ENCODE measurements at regions not wholly inside any gene's neighbourhood (a gene's known extent, or its start where the extent isn't known, plus 50 kb on each side); places are given as distances from the start of the nearest gene placed in this dataset.
"Not testable (repeated sequence)": the region's sequence is repeated elsewhere in the genome, so short reads cannot be mapped to it uniquely, and the experiment has no call there.

DNA sequence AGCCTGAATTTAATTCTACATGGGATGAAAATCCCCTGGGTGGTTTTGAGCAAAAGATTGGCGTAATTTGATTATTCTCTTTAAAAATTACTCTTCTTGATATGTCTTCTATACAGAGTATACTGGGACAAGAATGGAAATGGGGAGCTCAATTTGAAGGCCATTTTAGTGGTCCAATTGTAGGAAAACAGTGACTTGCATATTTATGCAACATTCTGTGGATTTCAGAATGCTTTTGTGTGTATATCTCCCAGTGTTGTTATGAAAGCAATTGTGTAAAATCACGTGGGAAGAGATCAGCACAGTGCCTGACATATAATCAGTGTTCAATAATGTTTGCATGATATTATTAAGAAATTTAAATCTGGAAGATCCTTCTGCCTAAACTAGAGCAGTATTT, 575.9 kb upstream of the PBX1 start:
- Histone ChIP-seq H3K27me3 (replicated peaks in 2 of 5; ENCODE audit: control insufficient read depth in 4 of 5, insufficient read depth in 5 of 5, low read length in 4 of 5) (no peaks in the 10 kb centered on the region), H3K9me3 (ENCODE audit: control extremely low read depth in 1 of 5, control insufficient read depth in 4 of 5, insufficient read depth in 2 of 5, low read depth in 1 of 5, low read length in 4 of 5) (no peaks in the 10 kb centered on the region), H3K4me3 (ENCODE audit: control insufficient read depth in 1 of 7, extremely low read depth in 1 of 7, insufficient read depth in 4 of 7, low read depth in 2 of 7, low read length in 6 of 7) (no peak overlapping the region), H3K36me3 (ENCODE audit: control insufficient read depth in 4 of 4, insufficient read depth in 4 of 4, low read length in 3 of 4) (no peaks in the 10 kb centered on the region), H3K4me1 (ENCODE audit: control extremely low read depth in 1 of 4, control insufficient read depth in 4 of 4, insufficient read depth in 4 of 4, low read length in 3 of 4) (no peaks in the 10 kb centered on the region), H3K27ac (ENCODE audit: insufficient read depth in 1 of 2, low read depth in 1 of 2, low read length in 2 of 2, poor library complexity in 1 of 2, severe bottlenecking in 2 of 2) (no peak overlapping the region)
- ChIA-PET POLR2A (no interaction called here), CTCF (no interaction called here)
- no peak for DNase-seq
- 100% methylated on average over 1 of the region's 2 CpGs for WGBS (ENCODE audit: insufficient coverage)

DNA sequence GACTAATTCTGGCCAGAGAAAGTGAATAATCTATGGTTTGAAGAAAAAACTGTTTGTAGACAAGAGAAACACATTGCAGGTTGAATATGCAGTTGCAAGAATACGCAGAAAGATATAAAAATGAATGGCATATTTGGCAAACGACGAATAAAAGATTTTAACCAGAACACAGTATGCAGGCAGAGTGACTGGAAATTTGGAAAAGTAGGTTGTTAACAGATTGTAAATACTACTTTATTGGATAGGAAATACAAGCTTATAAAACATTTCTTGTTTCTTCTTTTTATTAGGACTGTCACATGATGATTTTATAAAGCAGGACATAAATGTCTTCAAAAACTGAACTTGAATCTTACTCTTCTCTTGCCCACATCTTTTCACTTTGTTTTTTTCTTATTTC, 573.3 kb upstream of the PBX1 start:
- H3K27me3 ChIP-seq (replicated peaks in 2 of 5; ENCODE audit: control insufficient read depth in 4 of 5, insufficient read depth in 5 of 5, low read length in 4 of 5) = no peaks in the 10 kb centered on the region
- ChIA-PET POLR2A (no interaction called here), CTCF (no interaction called here)
- no peaks in the 10 kb centered on the region for H3K36me3 ChIP-seq (ENCODE audit: control insufficient read depth in 4 of 4, insufficient read depth in 4 of 4, low read length in 3 of 4)
- WGBS (ENCODE audit: insufficient coverage) = 100% methylated on average over 1 of the region's 3 CpGs
- DNase-seq = no peak
- H3K4me3 ChIP-seq (ENCODE audit: control insufficient read depth in 1 of 7, extremely low read depth in 1 of 7, insufficient read depth in 4 of 7, low read depth in 2 of 7, low read length in 6 of 7) = no peak overlapping the region
- H3K9me3 ChIP-seq (ENCODE audit: control extremely low read depth in 1 of 5, control insufficient read depth in 4 of 5, insufficient read depth in 2 of 5, low read depth in 1 of 5, low read length in 4 of 5) = no peaks in the 10 kb centered on the region
- H3K27ac ChIP-seq (ENCODE audit: insufficient read depth in 1 of 2, low read depth in 1 of 2, low read length in 2 of 2, poor library complexity in 1 of 2, severe bottlenecking in 2 of 2) = no peak overlapping the region
- no peaks in the 10 kb centered on the region for H3K4me1 ChIP-seq (ENCODE audit: control extremely low read depth in 1 of 4, control insufficient read depth in 4 of 4, insufficient read depth in 4 of 4, low read length in 3 of 4)

DNA sequence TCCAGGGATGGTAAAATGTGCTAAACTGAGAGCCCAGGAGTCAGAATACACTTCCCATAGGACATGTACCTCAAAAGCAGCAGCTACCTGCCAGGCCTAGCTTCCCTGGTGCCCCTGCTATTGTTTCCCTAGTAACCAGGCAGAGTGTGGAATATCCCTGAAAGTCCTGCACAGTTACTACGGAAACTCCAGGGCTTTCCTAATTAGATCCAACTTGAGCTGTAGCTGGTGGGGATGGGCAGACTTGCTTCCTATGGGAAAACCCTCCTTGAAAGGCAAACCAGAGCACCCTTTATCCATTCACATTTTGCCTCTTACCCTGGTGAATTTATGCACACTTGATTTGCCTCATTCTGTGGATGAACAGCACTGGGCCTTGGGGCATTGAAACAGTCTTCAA, 559.9 kb upstream of the PBX1 start:
- H3K9me3 ChIP-seq (ENCODE audit: control extremely low read depth in 1 of 5, control insufficient read depth in 4 of 5, insufficient read depth in 2 of 5, low read depth in 1 of 5, low read length in 4 of 5) = peaks cover 0 to 4% (median 0%) of the 10 kb centered on the region in 5 experiments
- no peaks in the 10 kb centered on the region for H3K4me1 ChIP-seq (ENCODE audit: control extremely low read depth in 1 of 4, control insufficient read depth in 4 of 4, insufficient read depth in 4 of 4, low read length in 3 of 4)
- H3K27ac ChIP-seq (ENCODE audit: insufficient read depth in 1 of 2, low read depth in 1 of 2, low read length in 2 of 2, poor library complexity in 1 of 2, severe bottlenecking in 2 of 2) = no peak overlapping the region
- no CpG with 5 or more reads among the region's 1 CpG for WGBS (ENCODE audit: insufficient coverage)
- POLR2A ChIA-PET = no interaction called here
- no peaks in the 10 kb centered on the region for H3K27me3 ChIP-seq (replicated peaks in 2 of 5; ENCODE audit: control insufficient read depth in 4 of 5, insufficient read depth in 5 of 5, low read length in 4 of 5)
- no peak overlapping the region for H3K4me3 ChIP-seq (ENCODE audit: control insufficient read depth in 1 of 7, extremely low read depth in 1 of 7, insufficient read depth in 4 of 7, low read depth in 2 of 7, low read length in 6 of 7)
- CTCF ChIA-PET = no interaction called here
- DNase-seq = no peak
- H3K36me3 ChIP-seq (ENCODE audit: control insufficient read depth in 4 of 4, insufficient read depth in 4 of 4, low read length in 3 of 4) = no peaks in the 10 kb centered on the region

DNA sequence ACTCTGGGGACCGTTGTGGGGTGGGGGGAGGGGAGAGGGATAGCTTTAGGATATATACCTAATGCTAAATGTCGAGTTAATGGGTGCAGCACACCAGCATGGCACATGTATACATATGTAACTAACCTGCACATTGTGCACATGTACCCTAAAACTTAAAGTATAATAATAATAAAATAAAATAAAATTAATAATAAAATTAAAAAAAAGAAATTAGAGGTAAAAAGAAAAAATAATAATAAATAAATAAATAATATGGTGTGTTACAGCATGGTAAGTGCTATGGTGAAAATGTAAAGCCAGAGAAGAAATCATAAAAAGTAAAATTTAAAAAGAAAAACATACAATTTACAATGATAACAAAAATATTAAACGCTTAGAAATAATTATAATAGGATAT, 552.8 kb upstream of the PBX1 start:
- H3K4me3 ChIP-seq (ENCODE audit: control insufficient read depth in 1 of 7, extremely low read depth in 1 of 7, insufficient read depth in 4 of 7, low read depth in 2 of 7, low read length in 6 of 7); POLR2A ChIA-PET; H3K4me1 ChIP-seq (ENCODE audit: control extremely low read depth in 1 of 4, control insufficient read depth in 4 of 4, insufficient read depth in 4 of 4, low read length in 3 of 4); H3K36me3 ChIP-seq (ENCODE audit: control insufficient read depth in 4 of 4, insufficient read depth in 4 of 4, low read length in 3 of 4); H3K27me3 ChIP-seq (replicated peaks in 2 of 5; ENCODE audit: control insufficient read depth in 4 of 5, insufficient read depth in 5 of 5, low read length in 4 of 5); CTCF ChIA-PET; DNase-seq; H3K9me3 ChIP-seq (ENCODE audit: control extremely low read depth in 1 of 5, control insufficient read depth in 4 of 5, insufficient read depth in 2 of 5, low read depth in 1 of 5, low read length in 4 of 5); H3K27ac ChIP-seq (ENCODE audit: insufficient read depth in 1 of 2, low read depth in 1 of 2, low read length in 2 of 2, poor library complexity in 1 of 2, severe bottlenecking in 2 of 2): not testable (repeated sequence)
- WGBS (ENCODE audit: insufficient coverage) = no CpG with 5 or more reads among the region's 3 CpGs

DNA sequence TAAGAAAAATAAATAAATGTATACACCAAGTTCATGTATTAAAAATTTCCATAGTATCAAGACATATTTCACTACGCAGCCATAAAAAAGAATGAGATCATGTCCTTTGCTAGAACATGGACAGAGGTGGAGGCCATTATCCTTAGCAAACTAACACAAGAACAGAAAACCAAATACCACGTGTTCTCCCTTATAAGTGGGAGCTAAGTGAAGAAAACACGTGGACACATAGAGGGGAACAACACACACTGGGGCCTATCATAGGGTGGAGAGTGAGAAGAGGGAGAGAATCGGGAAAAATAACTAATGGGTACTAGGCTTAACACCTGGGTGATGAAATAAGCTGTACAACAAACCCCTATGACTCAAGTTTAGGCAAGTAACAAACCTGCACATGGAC, 552.4 kb upstream of the PBX1 start:
- no peak for DNase-seq
- Histone ChIP-seq H3K4me3 (ENCODE audit: control insufficient read depth in 1 of 7, extremely low read depth in 1 of 7, insufficient read depth in 4 of 7, low read depth in 2 of 7, low read length in 6 of 7) (no peak overlapping the region), H3K27ac (ENCODE audit: insufficient read depth in 1 of 2, low read depth in 1 of 2, low read length in 2 of 2, poor library complexity in 1 of 2, severe bottlenecking in 2 of 2) (no peak overlapping the region), H3K36me3 (ENCODE audit: control insufficient read depth in 4 of 4, insufficient read depth in 4 of 4, low read length in 3 of 4) (no peaks in the 10 kb centered on the region), H3K9me3 (ENCODE audit: control extremely low read depth in 1 of 5, control insufficient read depth in 4 of 5, insufficient read depth in 2 of 5, low read depth in 1 of 5, low read length in 4 of 5) (peaks cover 0 to 6% (median 3%) of the 10 kb centered on the region in 5 experiments), H3K27me3 (replicated peaks in 2 of 5; ENCODE audit: control insufficient read depth in 4 of 5, insufficient read depth in 5 of 5, low read length in 4 of 5) (no peaks in the 10 kb centered on the region), H3K4me1 (ENCODE audit: control extremely low read depth in 1 of 4, control insufficient read depth in 4 of 4, insufficient read depth in 4 of 4, low read length in 3 of 4) (no peaks in the 10 kb centered on the region)
- 100% methylated on average over 1 of the region's 4 CpGs for WGBS (ENCODE audit: insufficient coverage)
- ChIA-PET POLR2A (no interaction called here), CTCF (no interaction called here)

DNA sequence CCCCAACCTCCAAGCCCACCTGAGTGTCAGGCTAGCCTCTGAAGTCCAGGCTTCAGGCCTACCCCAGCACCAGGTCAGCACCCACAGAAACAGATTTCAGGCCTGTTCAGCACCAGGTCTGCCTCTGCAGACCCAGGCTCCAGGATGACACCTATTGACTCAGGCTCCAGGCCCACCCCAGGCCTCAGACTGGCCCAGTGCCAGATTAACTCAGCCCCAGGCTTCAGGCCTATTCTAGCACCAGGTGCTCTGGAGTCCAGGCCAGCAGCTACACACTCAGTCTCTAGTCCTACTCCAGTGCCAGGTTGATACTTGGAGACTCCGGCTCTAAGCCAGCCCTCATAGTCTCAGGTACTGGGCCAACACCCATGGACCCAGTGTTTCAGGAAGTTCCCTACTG, 541.7 kb upstream of the PBX1 start:
- Histone ChIP-seq H3K36me3 (ENCODE audit: control insufficient read depth in 4 of 4, insufficient read depth in 4 of 4, low read length in 3 of 4) (no peaks in the 10 kb centered on the region), H3K4me1 (ENCODE audit: control extremely low read depth in 1 of 4, control insufficient read depth in 4 of 4, insufficient read depth in 4 of 4, low read length in 3 of 4) (no peaks in the 10 kb centered on the region), H3K9me3 (ENCODE audit: control extremely low read depth in 1 of 5, control insufficient read depth in 4 of 5, insufficient read depth in 2 of 5, low read depth in 1 of 5, low read length in 4 of 5) (peaks cover 0 to 6% (median 3%) of the 10 kb centered on the region in 5 experiments), H3K27me3 (replicated peaks in 2 of 5; ENCODE audit: control insufficient read depth in 4 of 5, insufficient read depth in 5 of 5, low read length in 4 of 5) (no peaks in the 10 kb centered on the region), H3K4me3 (ENCODE audit: control insufficient read depth in 1 of 7, extremely low read depth in 1 of 7, insufficient read depth in 4 of 7, low read depth in 2 of 7, low read length in 6 of 7) (no peak overlapping the region), H3K27ac (ENCODE audit: insufficient read depth in 1 of 2, low read depth in 1 of 2, low read length in 2 of 2, poor library complexity in 1 of 2, severe bottlenecking in 2 of 2) (no peak overlapping the region)
- POLR2A ChIA-PET = no interaction called here
- no peak for DNase-seq
- CTCF ChIA-PET = no interaction called here
- 100% methylated on average over 1 of the region's 1 CpG for WGBS (ENCODE audit: insufficient coverage)

DNA sequence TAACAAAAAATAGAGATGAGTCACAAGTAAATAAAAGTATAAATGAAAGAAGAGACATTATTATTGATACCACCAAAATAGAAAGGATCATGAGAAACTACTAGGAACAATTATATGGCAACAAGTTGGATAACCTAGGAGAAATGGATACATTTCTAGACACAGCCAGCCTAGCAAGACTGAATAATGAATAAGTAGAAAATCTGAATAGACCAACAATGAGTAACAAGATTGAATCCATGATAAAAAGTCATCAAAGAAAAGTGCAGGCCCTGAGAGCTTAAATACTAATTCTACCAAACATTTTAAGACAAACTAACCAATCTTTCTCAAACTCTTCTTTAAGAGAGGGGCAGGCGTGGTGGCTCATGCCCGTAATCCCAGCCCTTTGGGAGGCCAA, 538.6 kb upstream of the PBX1 start:
- no peak overlapping the region for H3K4me3 ChIP-seq (ENCODE audit: control insufficient read depth in 1 of 7, extremely low read depth in 1 of 7, insufficient read depth in 4 of 7, low read depth in 2 of 7, low read length in 6 of 7)
- no peaks in the 10 kb centered on the region for H3K4me1 ChIP-seq (ENCODE audit: control extremely low read depth in 1 of 4, control insufficient read depth in 4 of 4, insufficient read depth in 4 of 4, low read length in 3 of 4)
- H3K27me3 ChIP-seq (replicated peaks in 2 of 5; ENCODE audit: control insufficient read depth in 4 of 5, insufficient read depth in 5 of 5, low read length in 4 of 5) = no peaks in the 10 kb centered on the region
- no peak for DNase-seq
- WGBS (ENCODE audit: insufficient coverage) = 50% methylated on average over 2 of the region's 2 CpGs
- CTCF ChIA-PET = no interaction called here
- H3K27ac ChIP-seq (ENCODE audit: insufficient read depth in 1 of 2, low read depth in 1 of 2, low read length in 2 of 2, poor library complexity in 1 of 2, severe bottlenecking in 2 of 2) = no peak overlapping the region
- POLR2A ChIA-PET = no interaction called here
- no peaks in the 10 kb centered on the region for H3K36me3 ChIP-seq (ENCODE audit: control insufficient read depth in 4 of 4, insufficient read depth in 4 of 4, low read length in 3 of 4)
- H3K9me3 ChIP-seq (ENCODE audit: control extremely low read depth in 1 of 5, control insufficient read depth in 4 of 5, insufficient read depth in 2 of 5, low read depth in 1 of 5, low read length in 4 of 5) = peaks cover 0 to 6% (median 3%) of the 10 kb centered on the region in 5 experiments

DNA sequence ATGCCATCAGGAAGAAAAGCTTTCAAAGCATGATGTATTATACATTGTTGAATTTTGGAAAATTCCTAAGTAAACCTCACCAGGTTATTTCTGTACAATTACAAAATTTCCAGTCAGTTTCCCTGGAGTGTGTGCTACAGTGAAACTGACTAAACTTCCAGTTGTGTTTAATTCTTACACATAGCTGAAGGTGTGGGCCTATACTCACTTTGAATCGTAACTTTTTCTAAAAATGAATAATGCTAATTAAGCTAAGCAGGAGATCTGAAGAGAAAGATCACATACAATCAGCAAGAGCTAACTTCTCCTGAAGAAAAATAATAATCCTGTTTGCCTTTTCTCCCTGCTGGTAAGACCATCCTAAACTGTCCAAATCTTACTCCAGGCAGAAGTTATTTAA, 537.2 kb upstream of the PBX1 start:
- no peak overlapping the region for H3K27ac ChIP-seq (ENCODE audit: insufficient read depth in 1 of 2, low read depth in 1 of 2, low read length in 2 of 2, poor library complexity in 1 of 2, severe bottlenecking in 2 of 2)
- H3K4me3 ChIP-seq (ENCODE audit: control insufficient read depth in 1 of 7, extremely low read depth in 1 of 7, insufficient read depth in 4 of 7, low read depth in 2 of 7, low read length in 6 of 7) = no peak overlapping the region
- H3K27me3 ChIP-seq (replicated peaks in 2 of 5; ENCODE audit: control insufficient read depth in 4 of 5, insufficient read depth in 5 of 5, low read length in 4 of 5) = no peaks in the 10 kb centered on the region
- no peak for DNase-seq
- no CpG with 5 or more reads among the region's 1 CpG for WGBS (ENCODE audit: insufficient coverage)
- CTCF ChIA-PET = no interaction called here
- H3K36me3 ChIP-seq (ENCODE audit: control insufficient read depth in 4 of 4, insufficient read depth in 4 of 4, low read length in 3 of 4) = no peaks in the 10 kb centered on the region
- no peaks in the 10 kb centered on the region for H3K4me1 ChIP-seq (ENCODE audit: control extremely low read depth in 1 of 4, control insufficient read depth in 4 of 4, insufficient read depth in 4 of 4, low read length in 3 of 4)
- peaks cover 0 to 6% (median 3%) of the 10 kb centered on the region in 5 experiments for H3K9me3 ChIP-seq (ENCODE audit: control extremely low read depth in 1 of 5, control insufficient read depth in 4 of 5, insufficient read depth in 2 of 5, low read depth in 1 of 5, low read length in 4 of 5)
- POLR2A ChIA-PET = no interaction called here

Measured in common myeloid progenitor, CD34-positive (primary cell).